AG20443 (cell line): ENCODE measurements at regions not wholly inside any gene's neighbourhood (a gene's known extent, or its start where the extent isn't known, plus 50 kb on each side); places are given as distances from the start of the nearest gene placed in this dataset.
"Not testable (repeated sequence)": the region's sequence is repeated elsewhere in the genome, so short reads cannot be mapped to it uniquely, and the experiment has no call there.

Experiments
- DNase-seq: peaks from one replicate; pipeline ENCODE4 v3.0.0; 2012; ENCODE audit warnings: low spot score, mixed read lengths

DNA sequence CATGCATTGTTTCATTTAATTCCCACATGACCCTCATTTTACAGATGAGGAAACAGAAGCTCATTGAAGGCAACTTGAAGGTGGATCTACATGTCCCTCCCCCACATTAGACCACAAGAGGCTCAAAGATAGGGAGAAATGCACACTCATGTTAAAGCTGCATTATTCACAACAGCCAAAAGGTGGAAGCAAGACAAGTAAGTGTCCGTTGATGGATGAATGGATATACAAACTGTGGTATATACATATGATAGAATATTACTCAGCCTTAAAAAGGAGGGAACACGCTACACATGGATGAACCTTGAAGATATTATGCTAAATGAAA lies 149.7 kb upstream of the JUN start:
- DNase-seq = no peak

- no peak for DNase-seq
Observed at GRCh38 chr1:58934706-58935105, 150.9 kb upstream of the JUN start.

- DNase-seq = no peak
Observed at GRCh38 chr1:58936973-58937372, 153.1 kb upstream of the JUN start.

DNA sequence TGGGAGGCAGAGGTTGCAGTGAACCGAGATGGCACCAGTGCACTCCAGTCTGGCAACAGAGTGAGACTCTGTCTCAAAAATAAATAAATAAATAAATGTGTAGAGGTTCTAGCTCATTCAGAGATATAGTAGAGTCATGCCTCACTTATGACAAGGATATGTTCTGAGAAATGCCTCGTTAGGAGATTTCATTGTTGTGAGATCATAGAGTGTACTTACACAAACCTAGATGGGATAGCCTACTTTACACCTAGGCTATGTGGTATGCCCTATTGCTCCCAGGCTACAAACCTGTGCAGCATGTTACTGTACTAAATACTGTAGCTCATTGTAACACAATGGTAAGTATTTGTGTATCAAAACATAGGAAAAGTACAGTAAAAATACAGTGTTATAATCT lies 155.3 kb upstream of the JUN start:
- DNase-seq = no peak

DNA sequence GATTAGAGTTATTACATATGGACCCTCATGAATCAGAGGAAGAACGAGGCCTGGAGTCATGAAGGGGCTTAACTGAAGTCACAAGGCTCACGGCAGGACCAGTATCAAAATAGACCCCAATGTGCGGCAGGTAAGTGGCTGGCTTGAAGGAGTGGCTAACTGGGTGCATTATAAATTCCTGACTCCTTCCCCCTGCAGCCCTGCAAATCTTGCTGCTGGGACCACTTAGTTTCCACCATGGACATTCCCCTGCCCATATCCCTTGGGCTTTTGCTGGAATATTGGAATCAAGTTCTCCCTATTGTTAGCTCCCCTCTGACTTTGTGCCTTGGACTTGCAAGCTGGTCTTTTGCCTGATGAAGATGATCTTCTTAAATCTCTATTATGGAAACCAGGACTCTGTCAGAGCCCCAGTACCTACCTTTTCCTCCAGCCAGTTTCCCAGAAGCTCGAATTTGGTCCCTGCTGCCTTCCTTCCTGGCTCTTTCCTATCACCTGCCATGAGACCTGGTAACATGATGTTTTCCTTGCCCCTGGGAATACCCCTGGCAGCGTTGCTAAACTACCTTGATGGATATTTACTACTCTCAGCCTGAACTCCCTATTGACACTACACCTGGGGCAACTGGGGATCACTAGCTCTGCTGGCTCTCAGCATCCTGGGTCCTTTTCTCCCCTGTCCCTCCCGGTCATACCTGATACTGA lies 156.0 kb upstream of the JUN start:
- DNase-seq = no peak

DNA sequence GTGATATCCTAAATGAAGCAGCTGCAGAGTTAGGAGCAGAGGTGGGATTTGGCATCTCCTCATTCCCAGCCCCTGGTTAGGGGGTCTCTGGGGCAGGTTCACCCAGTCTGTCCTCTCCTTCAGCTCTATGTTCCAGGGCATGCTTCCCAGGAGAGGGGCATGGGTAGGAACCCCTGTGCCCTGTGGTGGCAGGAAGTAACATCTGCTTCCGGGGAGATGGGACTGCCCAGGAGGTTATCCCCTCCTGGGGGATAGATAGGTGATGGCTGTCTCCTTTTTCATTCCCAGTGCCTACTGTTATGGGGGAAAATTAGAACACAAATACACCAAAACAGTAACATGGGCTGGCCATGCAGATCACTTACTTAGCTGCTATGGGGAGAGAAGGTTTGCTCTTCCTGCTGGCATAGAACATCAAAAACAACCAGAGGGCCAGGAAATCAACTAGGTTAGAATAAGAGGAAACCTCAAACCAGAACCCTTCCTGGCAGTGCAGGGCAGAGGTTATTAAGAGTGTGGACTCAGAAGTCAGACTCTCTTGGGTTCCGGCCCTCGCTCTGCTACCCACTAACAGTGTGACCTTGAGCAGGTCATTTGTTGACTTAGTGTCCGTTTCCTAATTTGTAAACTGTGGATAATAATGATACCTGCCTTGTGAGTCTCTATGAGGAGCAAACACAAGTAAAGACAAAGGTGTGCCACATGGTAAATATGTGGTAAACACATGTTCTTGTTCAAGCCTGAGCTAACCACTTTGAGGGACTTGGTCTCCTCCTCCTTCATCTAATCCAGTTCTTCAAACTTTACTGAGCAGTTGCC lies 157.8 kb upstream of the JUN start:
- DNase-seq = no peak

GRCh38 chr1:58942759-58943191 lies 158.9 kb upstream of the JUN start:
- no peak for DNase-seq

DNA sequence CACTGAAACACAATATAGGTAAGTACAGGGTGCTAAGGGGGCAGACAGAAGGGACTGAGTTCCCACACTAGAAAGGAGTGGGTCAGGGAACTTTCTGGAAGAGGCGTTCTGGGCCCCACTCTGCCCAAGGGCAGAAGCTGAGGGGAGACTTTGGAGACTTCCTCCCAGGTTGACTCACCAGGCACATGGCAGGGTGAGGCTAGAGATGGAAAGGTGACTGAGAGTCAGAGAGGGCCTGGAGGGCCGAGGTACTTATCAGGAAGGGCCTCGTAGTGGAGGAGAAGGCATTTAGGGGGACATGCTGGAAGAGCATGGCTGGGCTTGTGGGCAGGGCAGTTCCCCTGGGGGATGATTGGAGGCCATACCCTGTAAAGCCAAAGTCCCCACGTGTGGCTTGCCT lies 159.9 kb upstream of the JUN start:
- no peak for DNase-seq

- DNase-seq = no peak
Observed at GRCh38 chr1:58944439-58944838, 160.6 kb upstream of the JUN start.

GRCh38 chr1:58946390-58946789 lies 162.5 kb upstream of the JUN start:
- no peak for DNase-seq

DNA sequence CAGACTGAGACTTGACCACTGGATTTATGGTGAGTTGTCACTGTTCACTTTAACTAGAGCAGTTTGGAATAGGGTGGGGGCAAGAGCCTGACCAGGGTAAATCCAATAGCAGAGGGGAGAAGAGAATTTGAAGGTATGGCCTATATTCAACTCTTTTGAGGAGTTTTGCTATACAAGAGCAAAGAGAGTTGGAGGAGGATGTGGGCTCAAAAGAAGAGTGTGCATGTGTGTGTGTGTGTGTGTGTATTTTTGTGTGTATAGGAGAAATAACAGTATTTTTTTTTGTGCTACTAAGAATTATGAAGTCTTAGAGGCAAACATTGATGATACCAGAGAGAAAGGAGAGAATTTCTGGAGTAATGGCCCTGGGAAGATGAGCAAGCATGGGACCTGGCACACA lies 164.8 kb upstream of the JUN start:
- no peak for DNase-seq

DNA sequence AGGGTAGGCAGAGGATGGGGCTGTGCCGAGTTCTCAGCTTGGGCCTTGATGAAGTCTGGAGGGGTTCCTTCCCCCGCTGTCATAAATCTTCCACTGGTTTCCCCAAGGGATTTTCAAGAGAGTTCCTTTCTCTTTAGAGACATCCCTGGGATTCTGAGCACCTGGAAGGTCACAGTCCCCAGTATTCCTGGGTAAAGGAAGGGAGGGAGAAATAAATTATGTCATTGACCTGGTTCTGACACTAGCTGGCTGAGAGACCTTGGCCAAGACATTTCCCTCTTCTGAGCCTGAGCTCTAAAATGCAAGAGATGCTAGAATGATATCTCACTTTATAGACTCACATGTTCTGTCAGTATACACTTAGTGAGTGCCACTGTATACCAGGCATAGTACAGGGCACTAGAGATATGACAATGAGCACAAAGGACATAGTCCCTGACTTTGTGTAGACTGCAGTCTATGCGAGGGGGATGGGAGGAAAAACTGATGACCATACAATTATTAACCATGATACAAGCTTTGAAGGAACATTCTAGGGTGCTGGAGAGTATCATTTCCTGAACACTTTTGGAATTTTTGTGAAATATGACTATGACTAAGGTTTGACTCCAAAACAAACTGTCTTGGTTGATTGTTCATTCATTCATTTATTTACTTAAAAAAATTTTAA lies 165.8 kb upstream of the JUN start:
- DNase-seq = no peak

- no peak for DNase-seq
Observed at GRCh38 chr1:58950897-58951296, 167.1 kb upstream of the JUN start.

- not testable (repeated sequence) for DNase-seq
Observed at GRCh38 chr1:58953951-58954350, 170.1 kb upstream of the JUN start.

GRCh38 chr1:58963287-58963686 lies 179.4 kb upstream of the JUN start:
- not testable (repeated sequence) for DNase-seq

- no peak for DNase-seq
Observed at GRCh38 chr1:58964428-58964827, 180.6 kb upstream of the JUN start.

DNA sequence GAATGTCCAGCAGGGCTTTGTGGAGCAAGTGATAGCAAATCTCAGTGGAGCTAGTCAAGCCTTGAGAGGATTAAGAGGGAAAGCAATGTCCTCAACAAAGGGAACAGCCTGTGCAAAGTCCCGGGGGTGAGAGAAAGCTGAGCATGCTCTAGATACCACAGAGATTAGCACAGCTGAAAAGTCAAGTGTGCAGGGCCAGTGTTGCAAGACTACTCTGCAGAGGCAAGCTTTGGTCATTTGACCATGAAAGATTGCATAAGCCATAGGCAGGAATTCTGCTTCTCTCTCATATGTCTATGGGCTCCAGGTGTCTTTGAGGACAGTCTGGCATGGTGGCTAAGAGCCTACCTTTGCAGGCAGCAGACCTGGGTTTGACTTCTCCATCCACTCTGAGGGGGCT lies 181.0 kb upstream of the JUN start:
- peak; percentile 38 for DNase-seq

DNA sequence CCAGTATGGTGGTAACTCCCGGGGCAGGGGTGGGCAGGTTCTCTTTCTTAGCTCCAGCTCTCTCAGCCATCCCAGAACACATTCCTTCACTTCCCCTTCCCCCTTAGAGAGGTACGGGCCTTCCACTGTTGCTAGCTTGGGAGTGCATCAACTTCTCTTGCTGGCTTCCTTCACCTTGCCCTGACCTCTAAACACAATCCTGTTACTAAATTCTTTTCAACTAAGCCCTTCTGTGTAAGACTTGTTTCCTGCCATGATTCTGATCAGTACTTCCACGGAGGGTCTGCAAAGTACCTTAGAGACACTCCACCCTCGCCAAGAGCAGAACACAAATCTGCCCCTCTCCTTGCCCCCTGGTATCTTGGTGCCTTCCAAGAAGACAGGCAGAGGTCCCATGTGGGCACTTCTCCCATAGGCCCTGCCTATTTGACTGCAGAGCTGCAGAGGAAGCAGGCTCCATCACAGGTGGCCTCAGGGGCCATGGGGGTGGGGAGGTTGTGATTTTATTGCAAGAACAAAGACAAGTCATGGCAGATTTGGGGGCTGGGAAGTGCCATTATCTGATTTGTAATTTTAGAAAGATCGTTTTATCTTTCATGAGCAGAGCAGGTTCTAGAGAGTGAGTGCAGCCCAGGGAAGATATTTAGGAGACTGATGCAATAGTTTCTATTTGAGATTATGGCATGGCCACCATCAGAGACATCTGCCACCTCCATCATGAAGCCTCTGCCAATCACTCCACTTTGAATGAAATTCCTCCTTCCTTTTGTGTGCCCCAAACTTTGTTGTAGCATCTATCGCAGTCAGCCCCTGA lies 182.5 kb upstream of the JUN start:
- DNase-seq = no peak

GRCh38 chr1:58966917-58967740 lies 183.3 kb upstream of the JUN start:
- DNase-seq = no peak

DNA sequence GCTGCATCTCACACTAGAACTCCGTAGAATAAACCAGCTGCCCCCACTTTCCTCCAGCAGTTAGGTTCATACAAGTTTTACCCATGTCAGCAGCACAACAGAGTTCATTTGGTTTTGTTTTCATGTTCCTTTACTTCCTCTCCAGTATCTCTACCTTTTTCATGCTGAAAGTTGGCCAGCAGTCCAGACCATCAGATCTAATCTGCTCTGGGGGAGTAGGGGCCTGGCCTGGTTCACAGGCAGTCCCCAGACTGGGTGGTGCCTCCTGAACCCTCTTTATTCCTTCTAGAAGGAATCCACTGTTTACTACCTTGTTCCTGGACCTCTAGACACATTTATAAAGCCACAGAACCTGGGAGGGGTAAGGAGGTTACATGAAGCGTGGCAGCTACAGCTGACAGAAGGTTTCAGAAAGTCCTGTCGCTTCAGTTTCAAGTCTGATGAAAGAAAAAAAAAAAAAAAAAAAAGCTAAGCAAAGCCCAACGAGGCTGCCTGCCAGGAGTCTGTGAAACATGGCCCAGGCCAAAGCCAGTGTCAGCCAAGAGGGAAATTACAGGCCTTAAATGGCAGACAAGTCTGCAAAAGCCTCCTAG lies 184.6 kb upstream of the JUN start:
- DNase-seq = peak; percentile 69

- DNase-seq = not testable (repeated sequence)
Observed at GRCh38 chr1:58969176-58969575, 185.3 kb upstream of the JUN start.
